ENCODE measurements at regions not wholly inside any gene's neighbourhood (a gene's known extent, or its start where the extent isn't known, plus 50 kb on each side); places are given as distances from the start of the nearest gene placed in this dataset.
A peak's percentile ranks its signal among the peaks of the same experiment; 100 is the strongest.

DNA sequence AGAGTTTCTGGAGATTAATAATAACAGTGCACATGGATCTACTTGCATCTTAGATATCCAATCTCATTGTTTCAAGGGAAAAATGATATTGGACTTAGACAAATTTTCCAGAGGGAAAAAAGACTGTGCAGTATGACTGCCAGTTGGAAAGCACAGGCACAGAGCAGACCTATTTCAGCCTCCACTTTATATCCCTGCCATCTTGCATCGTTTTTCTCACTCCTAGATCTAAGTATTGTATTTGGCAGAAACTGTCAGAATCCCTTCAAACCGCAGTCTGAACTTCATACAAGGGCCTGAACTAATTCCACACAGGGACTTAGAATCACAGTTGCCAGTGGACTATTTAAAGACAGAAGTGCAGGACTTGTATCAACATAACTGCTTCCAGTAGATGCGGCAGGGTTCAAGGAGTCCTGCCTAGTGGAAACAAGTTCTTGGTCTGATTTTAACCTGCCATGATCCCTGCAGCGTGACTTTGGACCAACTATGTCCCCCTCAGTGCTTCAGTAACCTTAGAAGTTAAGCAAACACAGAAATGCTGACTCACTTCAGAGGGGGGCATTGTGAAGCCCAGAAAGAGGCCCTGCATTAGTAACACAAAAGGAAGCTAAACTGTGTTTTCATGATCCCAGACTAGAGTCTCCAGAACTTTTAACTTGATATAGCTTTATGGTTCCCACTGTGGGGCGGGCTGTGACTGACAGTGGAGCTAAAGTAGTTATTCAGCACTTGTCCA lies 95.7 kb upstream of the PALS2 start:
- DNase-seq, result peak; percentile 29

GRCh38 chr7:24478137-24478655 lies 95.1 kb upstream of the PALS2 start:
- DNase-seq, result no peak

- no peak for DNase-seq
Measured at GRCh38 chr7:24480501-24480900, 92.8 kb upstream of the PALS2 start.

DNA sequence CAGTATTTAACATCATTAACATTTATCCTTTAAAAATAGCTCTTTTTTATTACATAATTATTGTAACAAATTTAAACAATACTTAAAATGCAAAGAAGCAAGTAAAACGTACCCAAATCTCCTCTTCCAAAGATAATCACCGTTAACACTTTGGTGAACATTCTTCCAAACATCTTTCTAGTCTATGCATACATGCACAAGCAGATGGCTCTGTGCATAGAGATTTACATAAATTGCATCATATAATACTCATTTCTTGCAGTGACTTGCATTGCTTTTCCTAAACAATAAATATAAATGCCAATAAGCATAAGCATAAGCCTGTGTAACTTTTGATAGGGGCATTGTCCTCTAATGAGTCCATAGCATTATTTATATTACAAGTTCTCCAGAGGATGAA lies 89.4 kb upstream of the PALS2 start:
- no peak for DNase-seq

DNA sequence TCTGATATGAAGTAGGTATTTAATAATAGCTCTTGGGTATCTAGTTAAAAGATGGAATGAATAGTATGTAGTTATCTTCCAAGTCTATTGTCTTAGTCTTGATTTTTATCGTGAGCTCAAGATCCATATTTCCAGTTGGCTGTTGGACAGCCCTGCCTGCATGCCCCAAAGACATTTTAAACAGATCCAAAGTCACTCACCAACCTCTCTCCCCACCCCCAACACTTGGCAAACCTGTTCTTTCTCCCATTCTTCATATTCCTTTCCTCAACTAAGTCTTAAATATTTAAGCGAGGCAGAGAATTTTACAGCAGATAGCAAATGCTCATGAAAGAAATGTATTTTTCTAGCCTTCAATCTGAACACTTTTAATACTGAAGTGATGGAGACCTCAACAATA lies 80.7 kb upstream of the PALS2 start:
- no peak for DNase-seq

GRCh38 chr7:24494832-24495231 lies 78.4 kb upstream of the PALS2 start:
- DNase-seq, result no peak

DNA sequence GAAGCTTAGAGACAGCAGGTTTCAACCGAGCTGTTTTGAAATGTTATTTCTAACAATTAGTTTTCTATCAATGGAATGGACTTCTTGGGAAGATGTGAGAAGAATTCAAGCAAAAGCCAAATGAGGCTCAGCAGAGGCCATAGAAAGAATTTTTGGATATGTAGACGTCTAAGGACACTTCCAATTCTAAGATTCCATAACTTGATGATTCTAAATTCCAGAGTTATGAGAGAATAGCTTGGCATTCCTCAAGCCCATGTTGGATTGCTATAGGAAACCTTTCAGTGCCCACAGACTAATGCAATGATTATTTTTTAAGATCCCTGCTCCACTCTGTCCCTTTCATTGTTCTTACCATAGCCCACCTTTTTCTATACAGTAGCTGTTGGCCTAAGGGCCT lies 77.2 kb upstream of the PALS2 start:
- no peak for DNase-seq

DNA sequence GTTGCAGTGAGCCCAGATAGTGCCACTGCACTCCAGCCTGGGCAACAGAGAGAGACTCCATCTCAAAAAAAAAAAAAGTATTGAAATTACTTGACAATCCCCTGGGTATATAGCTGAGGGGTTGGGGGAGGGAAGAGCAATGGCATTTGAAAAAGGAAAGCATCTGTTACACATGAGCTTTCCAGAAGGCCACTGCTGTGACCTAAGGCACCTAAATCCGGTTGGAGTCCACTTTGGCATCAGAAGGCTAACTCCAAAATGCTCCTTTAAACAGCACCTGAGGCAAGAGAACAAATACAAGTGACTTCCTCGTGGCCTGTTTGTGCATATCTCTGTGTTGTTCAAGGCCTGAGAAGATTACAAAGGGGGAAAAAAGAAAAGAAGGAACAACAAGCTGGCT lies 74.8 kb upstream of the PALS2 start:
- no peak for DNase-seq

DNA sequence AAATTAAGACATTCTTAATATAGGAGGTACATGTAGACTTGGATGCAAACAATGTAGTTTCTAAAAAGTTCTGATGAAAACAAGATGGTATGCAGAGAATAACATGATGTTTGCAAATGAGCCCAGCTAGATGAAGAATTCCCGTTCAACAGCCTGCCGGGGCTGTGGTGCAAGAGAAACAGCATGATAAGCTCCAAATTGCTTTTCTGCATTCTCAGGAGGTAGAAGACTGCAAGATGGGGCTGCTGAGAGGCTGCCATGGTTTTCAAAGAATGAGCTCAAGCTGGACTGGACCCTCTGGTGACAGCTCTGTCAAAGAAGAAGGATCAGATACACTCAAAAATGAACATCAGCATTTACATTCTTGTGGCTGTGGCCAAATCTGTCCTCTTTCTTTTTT lies 73.4 kb upstream of the PALS2 start:
- no peak for DNase-seq

- DNase-seq, result no peak
Measured at GRCh38 chr7:24500599-24500998, 72.7 kb upstream of the PALS2 start.

GRCh38 chr7:24501009-24501408 lies 72.2 kb upstream of the PALS2 start:
- DNase-seq, result no peak

DNA sequence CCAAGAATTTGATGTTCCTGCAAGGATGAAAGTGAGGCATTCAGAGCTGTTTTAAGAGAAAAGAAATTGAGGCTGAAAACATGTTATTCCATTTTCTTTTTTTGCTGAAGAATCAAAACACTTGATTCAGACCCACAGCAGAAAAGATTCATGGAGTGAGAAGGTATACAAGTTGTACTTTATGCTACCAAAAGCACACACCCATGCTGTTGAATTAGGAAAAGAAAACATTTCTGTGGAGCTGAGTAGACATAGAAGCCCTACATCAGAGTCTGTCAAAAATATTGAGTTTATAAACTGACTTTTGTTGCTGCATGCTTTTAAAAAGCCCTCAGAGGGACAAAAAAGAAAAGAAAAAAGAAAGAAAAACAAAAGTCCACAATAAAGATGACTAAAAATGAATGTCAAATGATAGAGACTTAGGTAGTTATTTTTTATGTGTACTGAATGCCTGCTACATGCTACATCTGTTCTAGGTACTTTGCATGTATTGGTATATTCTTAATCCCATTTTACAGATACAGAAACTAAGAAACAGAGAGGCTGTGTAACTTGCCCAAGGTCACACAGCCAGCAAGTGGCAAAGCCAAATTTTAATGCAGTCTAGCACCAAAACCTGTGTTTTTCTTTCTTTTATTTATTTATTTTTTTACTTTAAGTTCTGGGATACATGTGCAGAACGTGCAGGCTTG lies 71.7 kb upstream of the PALS2 start:
- DNase-seq, result no peak

GRCh38 chr7:24502135-24502488 lies 71.1 kb upstream of the PALS2 start:
- DNase-seq, result no peak

DNA sequence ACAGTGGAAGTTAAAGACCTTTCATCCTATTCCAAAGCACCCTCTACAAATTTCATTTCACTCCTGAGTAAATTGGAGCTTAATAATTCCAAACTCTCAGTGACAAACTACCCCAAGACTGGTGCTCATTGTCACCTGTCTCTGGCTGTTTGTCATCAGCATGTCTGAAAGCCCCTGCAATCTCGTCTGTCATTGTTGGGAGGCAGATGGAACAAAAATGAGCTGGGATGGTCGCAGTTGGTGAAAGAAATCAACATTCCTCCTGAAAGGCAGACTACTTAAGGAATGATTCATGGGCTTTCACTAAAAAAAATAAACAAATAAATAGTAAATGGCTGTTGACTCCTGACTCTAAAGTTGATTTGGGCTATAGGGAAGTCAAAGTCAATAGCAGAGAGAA lies 69.7 kb upstream of the PALS2 start:
- no peak for DNase-seq

GRCh38 chr7:24504040-24504439 lies 69.2 kb upstream of the PALS2 start:
- no peak for DNase-seq

- DNase-seq, result peak; percentile 11
Measured at GRCh38 chr7:24504836-24505235, 68.4 kb upstream of the PALS2 start.

DNA sequence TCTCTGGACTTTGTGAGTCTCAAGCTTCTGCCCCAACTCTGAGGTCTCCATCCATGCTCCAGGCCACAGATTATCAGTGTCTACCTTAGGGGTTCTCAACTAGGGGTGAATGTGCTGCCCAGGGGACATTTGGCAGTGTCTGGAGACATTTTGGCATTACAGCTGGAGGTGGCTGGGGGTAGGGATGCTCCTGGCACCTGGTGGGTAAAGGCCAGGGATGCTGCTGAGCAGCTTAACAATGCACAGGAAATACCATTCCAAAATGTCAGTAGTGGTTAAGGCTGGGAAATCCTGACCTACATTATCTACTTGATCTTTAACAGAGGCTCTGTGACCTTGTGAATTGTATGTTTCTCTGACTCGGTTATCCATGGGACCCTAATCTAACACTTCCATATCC lies 67.3 kb upstream of the PALS2 start:
- no peak for DNase-seq

GRCh38 chr7:24508316-24508715 lies 64.9 kb upstream of the PALS2 start:
- no peak for DNase-seq

GRCh38 chr7:24510759-24511158 lies 62.5 kb upstream of the PALS2 start:
- no peak for DNase-seq

DNA sequence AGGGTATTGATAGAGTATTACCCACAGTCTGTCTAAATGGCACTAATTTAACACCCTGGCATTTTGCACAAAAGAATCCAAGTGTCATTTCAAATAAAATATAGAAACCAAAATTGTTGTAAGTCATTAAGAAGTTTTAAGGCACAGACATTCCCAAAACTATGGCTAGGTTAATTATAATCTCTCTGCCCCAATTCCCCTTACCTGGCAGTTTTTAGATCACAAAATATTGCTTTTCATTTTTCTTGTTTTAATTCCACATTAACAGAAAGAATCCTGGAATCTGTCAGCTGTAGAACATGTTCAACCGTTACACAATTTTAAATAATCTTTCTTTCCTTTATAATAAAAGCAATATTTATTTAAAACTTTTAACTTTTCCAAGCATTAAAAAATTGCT lies 56.1 kb upstream of the PALS2 start:
- no peak for DNase-seq

GRCh38 chr7:24521917-24522623 lies 51.2 kb upstream of the PALS2 start:
- DNase-seq, result no peak
